B cell (primary cell): ENCODE measurements at regions not wholly inside any gene's neighbourhood (a gene's known extent, or its start where the extent isn't known, plus 50 kb on each side); places are given as distances from the start of the nearest gene placed in this dataset.

Experiments
- EZH2 ChIP-seq: IDR thresholded peaks from 2 replicates; pipeline ENCODE4 v1.6.1; 2012; ENCODE audit warnings: borderline replicate concordance, low read depth, mild to moderate bottlenecking, moderate library complexity, low read length; ENCODE audit not compliant: insufficient read depth, poor library complexity, severe bottlenecking
- TF ChIP-seq, protein P1 (sequence below): fragments of 200-600 bp; IDR thresholded peaks from one replicate; pipeline ENCODE4 v1.8.0; 2022; ENCODE audit warnings: antibody characterized with exemption, mild to moderate bottlenecking

DNA sequence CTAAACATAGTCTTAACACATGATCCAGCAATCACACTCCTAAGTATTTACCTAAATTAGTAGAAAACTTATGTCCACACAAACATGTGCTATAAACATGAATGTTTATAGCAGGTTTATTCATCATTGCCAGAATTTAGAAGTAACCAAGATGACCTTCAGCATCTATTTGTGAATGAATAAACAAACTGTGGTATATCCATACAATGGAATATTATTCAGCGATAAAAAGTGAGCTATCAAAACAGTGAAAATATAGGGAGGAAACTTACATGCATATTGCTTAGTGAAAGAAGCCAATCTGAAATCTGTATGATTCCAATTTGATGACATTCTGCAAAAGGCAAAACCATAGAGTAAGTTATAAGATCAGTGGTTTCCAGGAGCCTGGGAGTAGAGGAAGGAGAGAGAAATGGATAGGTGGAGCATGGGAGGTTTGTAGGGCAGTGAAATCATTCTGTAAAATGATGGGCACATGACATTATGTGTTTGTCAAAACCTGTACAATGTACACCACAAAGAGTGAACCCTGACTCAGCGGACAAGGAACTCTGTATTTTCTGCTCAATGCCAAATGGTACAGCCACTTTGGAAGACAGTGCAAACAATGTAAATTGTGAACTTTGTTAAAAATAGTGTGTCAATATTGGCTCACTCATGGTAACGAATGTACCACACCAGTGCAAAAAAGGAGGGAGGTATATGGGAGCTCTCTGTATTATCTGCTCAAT, 61.9 kb upstream of the IGFBP2 start:
- TF ChIP-seq, protein P1, sequence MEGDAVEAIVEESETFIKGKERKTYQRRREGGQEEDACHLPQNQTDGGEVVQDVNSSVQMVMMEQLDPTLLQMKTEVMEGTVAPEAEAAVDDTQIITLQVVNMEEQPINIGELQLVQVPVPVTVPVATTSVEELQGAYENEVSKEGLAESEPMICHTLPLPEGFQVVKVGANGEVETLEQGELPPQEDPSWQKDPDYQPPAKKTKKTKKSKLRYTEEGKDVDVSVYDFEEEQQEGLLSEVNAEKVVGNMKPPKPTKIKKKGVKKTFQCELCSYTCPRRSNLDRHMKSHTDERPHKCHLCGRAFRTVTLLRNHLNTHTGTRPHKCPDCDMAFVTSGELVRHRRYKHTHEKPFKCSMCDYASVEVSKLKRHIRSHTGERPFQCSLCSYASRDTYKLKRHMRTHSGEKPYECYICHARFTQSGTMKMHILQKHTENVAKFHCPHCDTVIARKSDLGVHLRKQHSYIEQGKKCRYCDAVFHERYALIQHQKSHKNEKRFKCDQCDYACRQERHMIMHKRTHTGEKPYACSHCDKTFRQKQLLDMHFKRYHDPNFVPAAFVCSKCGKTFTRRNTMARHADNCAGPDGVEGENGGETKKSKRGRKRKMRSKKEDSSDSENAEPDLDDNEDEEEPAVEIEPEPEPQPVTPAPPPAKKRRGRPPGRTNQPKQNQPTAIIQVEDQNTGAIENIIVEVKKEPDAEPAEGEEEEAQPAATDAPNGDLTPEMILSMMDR, result no peak
- no peak for TF ChIP-seq EZH2
